GM19395 (cell line): ENCODE measurements at regions not wholly inside any gene's neighbourhood (a gene's known extent, or its start where the extent isn't known, plus 50 kb on each side); places are given as distances from the start of the nearest gene placed in this dataset.
"Not testable (repeated sequence)": the region's sequence is repeated elsewhere in the genome, so short reads cannot be mapped to it uniquely, and the experiment has no call there.

ENCODE experiments used
- ATAC-seq: cut with Tn5 transposase; IDR thresholded peaks from one replicate; pipeline ENCODE4 v1.9.1; 2021; ENCODE audit warnings: mild to moderate bottlenecking, moderate library complexity; ENCODE audit not compliant: unreplicated experiment

GRCh38 chr20:60095456-60095855, 137.2 kb downstream of the CDH26 start:
- no peak for ATAC-seq

GRCh38 chr20:60096166-60096565, 137.9 kb downstream of the CDH26 start:
- no peak for ATAC-seq

- no peak for ATAC-seq
These were observed 139.1 kb downstream of the CDH26 start for GRCh38 chr20:60097285-60097684.

- ATAC-seq: no peak
These were observed 142.6 kb downstream of the CDH26 start for GRCh38 chr20:60100780-60101179.

- no peak for ATAC-seq
These were observed 143.1 kb downstream of the CDH26 start for GRCh38 chr20:60101201-60101890.

- no peak for ATAC-seq
These were observed 143.7 kb downstream of the CDH26 start for GRCh38 chr20:60101891-60102281.

- ATAC-seq: no peak
These were observed 144.5 kb downstream of the CDH26 start for GRCh38 chr20:60102665-60103210.

- no peak for ATAC-seq
These were observed 147.0 kb downstream of the CDH26 start for GRCh38 chr20:60104993-60105803.

GRCh38 chr20:60106186-60106585, 148.0 kb downstream of the CDH26 start:
- not testable (repeated sequence) for ATAC-seq

GRCh38 chr20:60107621-60108390, 149.6 kb downstream of the CDH26 start:
- no peak for ATAC-seq

GRCh38 chr20:60108397-60108796, 150.2 kb downstream of the CDH26 start:
- no peak for ATAC-seq

- ATAC-seq: no peak
These were observed 155.0 kb downstream of the CDH26 start for GRCh38 chr20:60113024-60113724.

- no peak for ATAC-seq
These were observed 155.5 kb downstream of the CDH26 start for GRCh38 chr20:60113771-60114170.

- no peak for ATAC-seq
These were observed 157.2 kb downstream of the CDH26 start for GRCh38 chr20:60115451-60115850.

GRCh38 chr20:60116128-60116909, 158.1 kb downstream of the CDH26 start:
- ATAC-seq: no peak

GRCh38 chr20:60117065-60117464, 158.8 kb downstream of the CDH26 start:
- ATAC-seq: no peak

GRCh38 chr20:60121903-60122302, 163.7 kb downstream of the CDH26 start:
- ATAC-seq: no peak

GRCh38 chr20:60122671-60123070, 164.4 kb downstream of the CDH26 start:
- ATAC-seq: no peak

GRCh38 chr20:60123096-60123495, 164.9 kb downstream of the CDH26 start:
- ATAC-seq: no peak

- ATAC-seq: no peak
These were observed 165.4 kb downstream of the CDH26 start for GRCh38 chr20:60123652-60124051.
